ENCODE measurements at regions not wholly inside any gene's neighbourhood (a gene's known extent, or its start where the extent isn't known, plus 50 kb on each side); places are given as distances from the start of the nearest gene placed in this dataset.
"Not testable (repeated sequence)": the region's sequence is repeated elsewhere in the genome, so short reads cannot be mapped to it uniquely, and the experiment has no call there.

- no peak for TF ChIP-seq CTCF (IDR thresholded peaks at IDR 0.05; ENCODE audit: insufficient read depth, low read length)
- TF ChIP-seq REST (IDR thresholded peaks at IDR 0.05; ENCODE audit: insufficient replicate concordance, low read depth) = no peak
- no peak overlapping the region for H3K27ac ChIP-seq (replicated peaks)
- no peak overlapping the region for H3K4me3 ChIP-seq (replicated peaks; ENCODE audit: insufficient read depth, low read length)
- no peak for DNase-seq (ENCODE audit: low read depth in 1 of 2, low spot score in 1 of 2)
- peaks cover 6% of the 10 kb centered on the region for H3K27me3 ChIP-seq (ENCODE audit: insufficient read depth, poor library complexity, severe bottlenecking)
Observed at GRCh38 chr7:25476863-25477499, 248.7 kb upstream of the NPVF start.

- H3K27ac ChIP-seq (replicated peaks); H3K27me3 ChIP-seq (ENCODE audit: insufficient read depth, poor library complexity, severe bottlenecking); DNase-seq (ENCODE audit: low read depth in 1 of 2, low spot score in 1 of 2); H3K4me3 ChIP-seq (replicated peaks; ENCODE audit: insufficient read depth, low read length): not testable (repeated sequence)
Observed at GRCh38 chr7:25478221-25478620, 249.9 kb upstream of the NPVF start.

DNA sequence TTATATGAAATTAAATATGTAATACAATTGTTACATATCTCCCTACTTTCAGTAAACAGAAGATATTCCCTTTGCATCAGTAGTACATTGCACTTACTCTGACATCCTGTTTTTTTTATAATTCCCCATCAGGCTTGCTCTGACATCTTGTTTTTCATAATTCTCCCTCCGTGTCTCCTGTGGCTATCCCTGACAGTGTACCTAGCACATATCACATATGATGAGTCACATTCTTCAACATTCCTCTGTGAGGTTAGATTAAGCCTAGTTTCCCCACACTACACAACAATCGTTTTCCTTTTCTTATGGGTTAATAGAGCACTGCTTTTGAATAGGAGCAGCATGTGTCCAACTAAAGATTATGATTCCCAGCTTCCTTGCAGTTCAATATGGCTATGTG, 250.6 kb upstream of the NPVF start:
- TF ChIP-seq POLR2AphosphoS5 (IDR thresholded peaks at IDR 0.05; ENCODE audit: low read depth) = no peak
- no peak for DNase-seq (ENCODE audit: low read depth in 1 of 2, low spot score in 1 of 2)

GRCh38 chr7:25481891-25482290, 253.6 kb upstream of the NPVF start:
- Histone ChIP-seq H3K27me3 (ENCODE audit: insufficient read depth, poor library complexity, severe bottlenecking) (peaks cover 14% of the 10 kb centered on the region), H3K27ac (replicated peaks) (no peak overlapping the region), H3K4me3 (replicated peaks; ENCODE audit: insufficient read depth, low read length) (no peak overlapping the region)
- TF ChIP-seq GABPA (IDR thresholded peaks at IDR 0.05; ENCODE audit: low read depth) (no peak), CTCF (IDR thresholded peaks at IDR 0.05; ENCODE audit: insufficient read depth, low read length) (no peak), POLR2AphosphoS5 (IDR thresholded peaks at IDR 0.05; ENCODE audit: low read depth) (no peak), REST (IDR thresholded peaks at IDR 0.05; ENCODE audit: insufficient replicate concordance, low read depth) (no peak), SPI1 (IDR thresholded peaks at IDR 0.05; ENCODE audit: borderline replicate concordance, low read depth) (no peak)
- DNase-seq (ENCODE audit: low read depth in 1 of 2, low spot score in 1 of 2) = no peak

More for the DNA sequence above, 250.6 kb upstream of the NPVF start:
- Histone ChIP-seq H3K4me3 (replicated peaks; ENCODE audit: insufficient read depth, low read length) (no peak overlapping the region), H3K27me3 (ENCODE audit: insufficient read depth, poor library complexity, severe bottlenecking) (peaks cover 6% of the 10 kb centered on the region), H3K27ac (replicated peaks) (no peak overlapping the region)

- peaks cover 16% of the 10 kb centered on the region for H3K27me3 ChIP-seq (ENCODE audit: insufficient read depth, poor library complexity, severe bottlenecking)
- DNase-seq (ENCODE audit: low read depth in 1 of 2, low spot score in 1 of 2) = no peak
- TF ChIP-seq SPI1 (IDR thresholded peaks at IDR 0.05; ENCODE audit: borderline replicate concordance, low read depth) (no peak), REST (IDR thresholded peaks at IDR 0.05; ENCODE audit: insufficient replicate concordance, low read depth) (no peak), CTCF (IDR thresholded peaks at IDR 0.05; ENCODE audit: insufficient read depth, low read length) (no peak), GABPA (IDR thresholded peaks at IDR 0.05; ENCODE audit: low read depth) (no peak), POLR2AphosphoS5 (IDR thresholded peaks at IDR 0.05; ENCODE audit: low read depth) (no peak)
Observed at GRCh38 chr7:25482631-25483030, 254.3 kb upstream of the NPVF start.

More at GRCh38 chr7:25482631-25483030, 254.3 kb upstream of the NPVF start:
- no peak overlapping the region for H3K4me3 ChIP-seq (replicated peaks; ENCODE audit: insufficient read depth, low read length)
- no peak overlapping the region for H3K27ac ChIP-seq (replicated peaks)

Data from HL-60 (cell line).